Aorta (tissue), 5 donors: ENCODE measurements at regions not wholly inside any gene's neighbourhood (a gene's known extent, or its start where the extent isn't known, plus 50 kb on each side); places are given as distances from the start of the nearest gene placed in this dataset.
A peak's percentile ranks its signal among the peaks of the same experiment; 100 is the strongest.

ENCODE experiments used
- ATAC-seq: fragments of 200-7000 bp; cut with Tn5 transposase; one replicate; pipeline ENCODE4 v1.9.1; 2022; ENCODE audit warnings: moderate library complexity; ENCODE audit not compliant: low FRiP score
- DNase-seq, 2 donors: peaks; one replicate each; pipeline ENCODE4 v3.0.0-alpha.2; 2020
- H3K27ac ChIP-seq, 2 donors: one replicate each; pipeline ENCODE4 v1.5.1; 2013; ENCODE audit warnings: low read length in 2 of 2, mild to moderate bottlenecking in 2 of 2, moderate library complexity in 2 of 2, control low read depth in 1 of 2, inconsistent platforms in 1 of 2, low read depth in 1 of 2
- H3K27me3 ChIP-seq, 2 donors: one replicate each; pipeline ENCODE4 v1.6.1; 2013; ENCODE audit warnings: control low read depth in 1 of 2, low read length in 1 of 2, mild to moderate bottlenecking in 1 of 2, moderate library complexity in 1 of 2; ENCODE audit not compliant: insufficient read depth in 2 of 2, control insufficient read depth in 1 of 2
- H3K36me3 ChIP-seq, 2 donors: one replicate each; pipeline ENCODE4 v1.6.1; 2013; ENCODE audit warnings: control low read depth in 1 of 2, low read length in 1 of 2, mild to moderate bottlenecking in 1 of 2; ENCODE audit not compliant: insufficient read depth in 2 of 2, control insufficient read depth in 1 of 2
- H3K4me1 ChIP-seq, 2 donors: one replicate each; pipeline ENCODE4 v1.6.1; 2013; ENCODE audit warnings: low read length in 2 of 2, control low read depth in 1 of 2, mild to moderate bottlenecking in 1 of 2, moderate library complexity in 1 of 2; ENCODE audit not compliant: insufficient read depth in 2 of 2, control insufficient read depth in 1 of 2
- H3K4me3 ChIP-seq, 2 donors: one replicate each; pipeline ENCODE4 v1.5.1; 2013; ENCODE audit warnings: low read length in 2 of 2, control low read depth in 1 of 2, mild to moderate bottlenecking in 1 of 2
- H3K9me3 ChIP-seq: one replicate; pipeline ENCODE4 v1.6.1; 2013; ENCODE audit warnings: mild to moderate bottlenecking, low read length; ENCODE audit not compliant: control insufficient read depth
- WGBS, 2 donors: extraction: QIAGEN DNeasy Blood & Tissue Kit; methylation state at CpG; one replicate each; pipeline ENCODE4 v1.1.7; 2013; 5-methylcytosine and 5-hydroxymethylcytosine counted together
- intact Hi-C, 2 donors: fragments of 100-400 bp; cut with DNase I; formaldehyde crosslinking; loops; one replicate each; pipeline versions ENCODE4 v1.14.2 to v1.15.0; 2022
- donor health status: healthy with polysubstance abuse.
- donor health status: Bipolar disorder and iron deficiency.
- donor health status: DM: no; HTN: no; CAD: no.
- donor health status: DM: no; HTN: no; CAD: no.
- donor health status: DM: yes; HTN: yes; CAD: no.

DNA sequence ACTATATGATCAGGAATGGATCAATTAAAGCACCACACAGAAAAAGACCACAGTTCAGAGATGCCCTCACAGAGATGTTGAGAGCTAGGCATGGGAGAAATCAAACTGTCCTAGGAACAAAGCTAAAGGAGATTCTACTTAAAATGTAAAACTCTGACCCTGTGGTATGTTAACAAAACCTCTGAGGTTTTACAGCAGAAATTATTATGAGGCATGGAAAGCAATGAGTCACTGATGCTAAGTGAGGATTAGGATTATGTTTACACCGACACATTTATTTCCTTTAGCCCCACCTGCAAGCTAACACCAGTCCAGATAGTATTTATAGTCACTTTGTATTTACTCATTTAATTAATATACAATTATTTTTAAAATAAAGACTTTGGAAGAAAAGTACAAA, 1242.2 kb downstream of the OTOL1 start:
- ATAC-seq: no peak
- WGBS, 2 donors: 84 to 95% methylated on average over 1 of the region's 1 CpG
- intact Hi-C loops: no loop called here

GRCh38 chr3:162740941-162741596, 1244.5 kb downstream of the OTOL1 start:
- whole genome bisulfite sequencing, 2 donors: 86% methylated on average over 6 of the region's 6 CpGs
- Histone ChIP-seq H3K4me1 (no peaks in the 10 kb centered on the region), H3K4me3 (no peak overlapping the region), H3K9me3 (no peaks in the 10 kb centered on the region), H3K36me3 (no peaks in the 10 kb centered on the region), H3K27ac (no peak overlapping the region), H3K27me3 (no peaks in the 10 kb centered on the region)
- ATAC-seq: no peak
- DNase-seq: no peak
- intact Hi-C loops: no loop called here

More for the DNA sequence above, 1242.2 kb downstream of the OTOL1 start:
- Histone ChIP-seq H3K4me3 (no peak overlapping the region), H3K9me3 (no peaks in the 10 kb centered on the region), H3K27me3 (no peaks in the 10 kb centered on the region), H3K27ac (no peak overlapping the region), H3K36me3 (no peaks in the 10 kb centered on the region), H3K4me1 (no peaks in the 10 kb centered on the region)
- DNase-seq: no peak

DNA sequence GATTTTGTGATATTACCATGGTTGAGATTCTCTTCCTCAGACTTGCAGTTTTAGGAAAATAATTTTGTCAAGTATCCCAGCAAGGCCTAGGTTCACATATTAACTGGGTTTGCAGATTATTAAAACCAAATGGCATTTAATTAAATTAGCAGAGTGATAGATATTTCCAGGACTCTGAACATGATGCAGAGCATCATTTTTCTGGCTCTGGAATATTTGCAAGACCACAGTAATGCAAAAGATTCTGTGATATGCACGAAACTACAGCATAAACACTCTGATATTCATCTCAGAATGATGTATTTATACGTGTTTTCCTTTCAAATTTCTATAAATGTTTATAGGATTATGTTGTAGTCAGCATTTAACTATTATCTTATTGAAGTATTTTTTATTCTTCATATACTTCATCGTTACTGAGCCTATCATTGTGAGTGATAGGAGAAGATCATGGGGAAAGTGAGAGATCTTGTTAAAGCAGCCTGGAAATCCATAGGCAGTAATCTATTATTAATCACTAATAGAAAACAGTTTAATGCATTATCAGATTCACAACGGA, 1245.6 kb downstream of the OTOL1 start:
- Histone ChIP-seq H3K36me3 (no peaks in the 10 kb centered on the region), H3K27ac (no peak overlapping the region), H3K4me3 (no peak overlapping the region), H3K27me3 (no peaks in the 10 kb centered on the region), H3K4me1 (no peaks in the 10 kb centered on the region), H3K9me3 (no peaks in the 10 kb centered on the region)
- ATAC-seq (no peak), DNase-seq (no peak)
- intact Hi-C loops: no loop called here
- 91 to 92% methylated on average over 4 of the region's 4 CpGs for WGBS, 2 donors

DNA sequence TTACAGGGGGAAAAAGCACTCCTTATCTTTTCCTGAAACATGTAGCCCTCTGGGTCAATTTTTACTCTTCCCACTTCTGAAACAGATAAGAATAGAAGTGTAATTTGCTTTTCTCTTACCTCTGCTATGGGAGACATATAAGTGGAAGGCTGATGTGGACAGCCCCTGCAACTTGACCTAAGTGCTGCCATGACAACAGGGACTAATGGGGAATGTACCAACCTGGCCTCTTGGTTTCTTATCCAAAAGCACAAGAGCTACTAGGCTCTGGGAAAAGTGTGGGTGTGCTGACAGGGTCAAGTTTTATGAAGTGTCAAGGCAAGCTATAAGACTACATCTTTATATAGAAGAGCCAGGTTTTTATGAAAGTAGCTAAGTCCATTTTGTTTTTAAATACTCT, 1246.5 kb downstream of the OTOL1 start:
- intact Hi-C loops: no loop called here
- H3K27me3 ChIP-seq: no peaks in the 10 kb centered on the region
- H3K27ac ChIP-seq: no peak overlapping the region
- H3K4me3 ChIP-seq: no peak overlapping the region
- no peaks in the 10 kb centered on the region for H3K36me3 ChIP-seq
- ATAC-seq: no peak
- no peaks in the 10 kb centered on the region for H3K9me3 ChIP-seq
- DNase-seq: no peak
- no peaks in the 10 kb centered on the region for H3K4me1 ChIP-seq

- no peak for DNase-seq
- Histone ChIP-seq H3K27me3 (no peaks in the 10 kb centered on the region), H3K4me3 (no peak overlapping the region), H3K4me1 (no peaks in the 10 kb centered on the region), H3K36me3 (no peaks in the 10 kb centered on the region), H3K27ac (no peak overlapping the region), H3K9me3 (no peaks in the 10 kb centered on the region)
- 97% methylated on average over 2 of the region's 2 CpGs for WGBS, 2 donors
- no peak for ATAC-seq
- intact Hi-C loops: no loop called here
These were observed 1264.2 kb downstream of the OTOL1 start for GRCh38 chr3:162760789-162761188.

DNA sequence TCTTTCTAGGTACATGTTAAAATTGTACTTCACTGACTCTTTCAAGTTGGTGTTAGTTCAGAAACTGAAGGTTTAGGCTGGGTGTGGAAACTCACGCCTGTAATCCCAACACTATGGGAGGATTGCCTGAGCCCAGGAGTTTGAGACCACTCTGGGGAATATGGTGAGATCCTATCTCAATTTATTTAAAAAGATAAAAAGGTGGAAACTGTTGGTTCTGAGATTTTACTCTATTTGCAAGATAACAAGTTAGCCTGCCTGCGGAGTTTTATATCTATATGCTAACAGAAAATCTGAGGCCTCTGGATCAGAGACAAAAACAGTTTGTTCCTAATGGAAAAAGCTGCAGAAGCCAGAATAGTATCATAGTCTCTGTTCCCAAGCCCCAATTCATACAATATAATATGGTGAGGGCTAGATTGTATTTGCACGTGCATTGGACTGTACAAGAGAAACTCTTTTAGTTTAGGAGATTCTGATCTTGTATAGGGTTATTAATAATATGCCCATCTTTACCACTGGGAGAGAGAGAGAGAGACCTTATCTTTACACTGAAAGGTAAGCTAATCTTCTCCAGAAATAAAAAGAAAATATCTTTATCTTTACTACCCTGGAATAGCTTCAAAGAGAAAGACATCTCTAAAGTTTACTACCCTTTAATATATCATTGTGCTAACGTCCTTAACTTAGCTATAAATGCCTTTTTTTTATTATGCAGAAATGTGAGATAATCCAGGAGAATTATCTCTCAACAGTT, 1267.6 kb downstream of the OTOL1 start:
- DNase-seq (no peak), ATAC-seq (no peak)
- 62 to 72% methylated on average over 4 of the region's 4 CpGs for WGBS, 2 donors
- Histone ChIP-seq H3K27me3 (no peaks in the 10 kb centered on the region), H3K27ac (no peak overlapping the region), H3K4me1 (no peaks in the 10 kb centered on the region), H3K9me3 (no peaks in the 10 kb centered on the region), H3K4me3 (no peak overlapping the region), H3K36me3 (no peaks in the 10 kb centered on the region)
- intact Hi-C loops: no loop called here

GRCh38 chr3:162764808-162765071, 1268.1 kb downstream of the OTOL1 start:
- Histone ChIP-seq H3K27ac (no peak overlapping the region), H3K4me1 (no peaks in the 10 kb centered on the region), H3K4me3 (no peak overlapping the region), H3K36me3 (no peaks in the 10 kb centered on the region), H3K27me3 (no peaks in the 10 kb centered on the region), H3K9me3 (no peaks in the 10 kb centered on the region)
- ATAC-seq (no peak), DNase-seq (no peak)
- intact Hi-C loops: no loop called here

GRCh38 chr3:162765524-162765923, 1268.9 kb downstream of the OTOL1 start:
- Histone ChIP-seq H3K4me1 (no peaks in the 10 kb centered on the region), H3K36me3 (no peaks in the 10 kb centered on the region), H3K4me3 (no peak overlapping the region), H3K9me3 (no peaks in the 10 kb centered on the region), H3K27ac (no peak overlapping the region), H3K27me3 (no peaks in the 10 kb centered on the region)
- intact Hi-C loops: no loop called here
- DNase-seq (no peak), ATAC-seq (peak; percentile 7)
- WGBS, 2 donors: 91 to 95% methylated on average over 3 of the region's 3 CpGs

DNA sequence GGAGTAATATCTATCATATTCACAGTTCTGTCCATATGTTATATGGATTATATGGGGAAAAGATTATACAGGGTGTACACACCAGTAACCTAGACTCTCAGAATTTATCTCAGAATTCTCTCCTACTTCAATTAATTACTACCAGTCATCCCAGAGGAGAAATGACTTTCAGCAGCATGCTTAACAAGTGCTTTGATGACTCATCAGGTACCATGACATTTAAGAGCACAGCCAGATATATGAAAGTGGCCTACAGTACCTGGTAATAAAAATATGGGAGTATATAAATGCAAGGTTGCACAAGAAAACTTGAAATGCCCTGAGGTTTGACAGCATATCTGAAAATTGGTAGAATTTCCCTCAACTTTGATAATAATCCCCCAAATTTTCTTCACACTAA, 1273.0 kb downstream of the OTOL1 start:
- Histone ChIP-seq H3K4me3 (no peak overlapping the region), H3K27ac (no peak overlapping the region)
- ATAC-seq: no peak

More for the DNA sequence above, 1273.0 kb downstream of the OTOL1 start:
- no peaks in the 10 kb centered on the region for H3K27me3 ChIP-seq
- no peaks in the 10 kb centered on the region for H3K4me1 ChIP-seq
- intact Hi-C loops: no loop called here
- no peak for DNase-seq
- H3K36me3 ChIP-seq: no peaks in the 10 kb centered on the region
- no peaks in the 10 kb centered on the region for H3K9me3 ChIP-seq
